ENCODE measurements at regions not wholly inside any gene's neighbourhood (a gene's known extent, or its start where the extent isn't known, plus 50 kb on each side); places are given as distances from the start of the nearest gene placed in this dataset.

DNA sequence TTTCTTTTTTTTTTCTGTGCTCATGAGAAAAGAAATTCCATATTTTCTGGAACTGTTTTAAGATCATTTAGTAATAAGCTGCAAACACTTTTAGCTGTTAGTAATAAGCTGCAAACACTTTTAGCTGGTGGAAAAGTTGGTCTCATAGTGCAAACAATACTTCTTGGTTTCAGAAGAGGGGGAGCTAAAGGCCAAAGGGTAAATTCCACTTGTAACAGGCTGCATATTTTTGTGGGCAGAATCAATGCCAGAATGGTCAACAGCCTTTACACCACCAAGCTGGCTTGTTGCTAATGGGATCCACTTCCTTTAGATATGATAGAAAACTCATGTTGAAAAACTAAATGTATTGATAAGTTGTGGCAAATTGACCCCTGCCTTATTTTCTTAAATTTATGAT lies 356.8 kb downstream of the NR4A2 start:
- TF ChIP-seq ZNF555 (tag by site-specific recombination; conservative IDR thresholded peaks at IDR 0.05) (no peak), ZNF274 (IDR thresholded peaks at IDR 0.05; ENCODE audit: low read length) (no peak), ZNF274 (tag by site-specific recombination; IDR thresholded peaks at IDR 0.05; ENCODE audit: borderline replicate concordance) (no peak), YY1 (tag by site-specific recombination; IDR thresholded peaks at IDR 0.05) (no peak), ZNF239 (tag by site-specific recombination; IDR thresholded peaks at IDR 0.05) (no peak), ZBTB48 (tag by site-specific recombination; IDR thresholded peaks at IDR 0.05) (no peak), SP3 (tag by site-specific recombination; IDR thresholded peaks at IDR 0.05) (no peak), TCF7L2 (IDR thresholded peaks at IDR 0.05; ENCODE audit: borderline replicate concordance, low read depth, low read length) (no peak)
- TF ChIP-seq, protein P1, sequence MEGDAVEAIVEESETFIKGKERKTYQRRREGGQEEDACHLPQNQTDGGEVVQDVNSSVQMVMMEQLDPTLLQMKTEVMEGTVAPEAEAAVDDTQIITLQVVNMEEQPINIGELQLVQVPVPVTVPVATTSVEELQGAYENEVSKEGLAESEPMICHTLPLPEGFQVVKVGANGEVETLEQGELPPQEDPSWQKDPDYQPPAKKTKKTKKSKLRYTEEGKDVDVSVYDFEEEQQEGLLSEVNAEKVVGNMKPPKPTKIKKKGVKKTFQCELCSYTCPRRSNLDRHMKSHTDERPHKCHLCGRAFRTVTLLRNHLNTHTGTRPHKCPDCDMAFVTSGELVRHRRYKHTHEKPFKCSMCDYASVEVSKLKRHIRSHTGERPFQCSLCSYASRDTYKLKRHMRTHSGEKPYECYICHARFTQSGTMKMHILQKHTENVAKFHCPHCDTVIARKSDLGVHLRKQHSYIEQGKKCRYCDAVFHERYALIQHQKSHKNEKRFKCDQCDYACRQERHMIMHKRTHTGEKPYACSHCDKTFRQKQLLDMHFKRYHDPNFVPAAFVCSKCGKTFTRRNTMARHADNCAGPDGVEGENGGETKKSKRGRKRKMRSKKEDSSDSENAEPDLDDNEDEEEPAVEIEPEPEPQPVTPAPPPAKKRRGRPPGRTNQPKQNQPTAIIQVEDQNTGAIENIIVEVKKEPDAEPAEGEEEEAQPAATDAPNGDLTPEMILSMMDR (tag by site-specific recombination; IDR thresholded peaks at IDR 0.05): no peak
- TF ChIP-seq, protein P2, sequence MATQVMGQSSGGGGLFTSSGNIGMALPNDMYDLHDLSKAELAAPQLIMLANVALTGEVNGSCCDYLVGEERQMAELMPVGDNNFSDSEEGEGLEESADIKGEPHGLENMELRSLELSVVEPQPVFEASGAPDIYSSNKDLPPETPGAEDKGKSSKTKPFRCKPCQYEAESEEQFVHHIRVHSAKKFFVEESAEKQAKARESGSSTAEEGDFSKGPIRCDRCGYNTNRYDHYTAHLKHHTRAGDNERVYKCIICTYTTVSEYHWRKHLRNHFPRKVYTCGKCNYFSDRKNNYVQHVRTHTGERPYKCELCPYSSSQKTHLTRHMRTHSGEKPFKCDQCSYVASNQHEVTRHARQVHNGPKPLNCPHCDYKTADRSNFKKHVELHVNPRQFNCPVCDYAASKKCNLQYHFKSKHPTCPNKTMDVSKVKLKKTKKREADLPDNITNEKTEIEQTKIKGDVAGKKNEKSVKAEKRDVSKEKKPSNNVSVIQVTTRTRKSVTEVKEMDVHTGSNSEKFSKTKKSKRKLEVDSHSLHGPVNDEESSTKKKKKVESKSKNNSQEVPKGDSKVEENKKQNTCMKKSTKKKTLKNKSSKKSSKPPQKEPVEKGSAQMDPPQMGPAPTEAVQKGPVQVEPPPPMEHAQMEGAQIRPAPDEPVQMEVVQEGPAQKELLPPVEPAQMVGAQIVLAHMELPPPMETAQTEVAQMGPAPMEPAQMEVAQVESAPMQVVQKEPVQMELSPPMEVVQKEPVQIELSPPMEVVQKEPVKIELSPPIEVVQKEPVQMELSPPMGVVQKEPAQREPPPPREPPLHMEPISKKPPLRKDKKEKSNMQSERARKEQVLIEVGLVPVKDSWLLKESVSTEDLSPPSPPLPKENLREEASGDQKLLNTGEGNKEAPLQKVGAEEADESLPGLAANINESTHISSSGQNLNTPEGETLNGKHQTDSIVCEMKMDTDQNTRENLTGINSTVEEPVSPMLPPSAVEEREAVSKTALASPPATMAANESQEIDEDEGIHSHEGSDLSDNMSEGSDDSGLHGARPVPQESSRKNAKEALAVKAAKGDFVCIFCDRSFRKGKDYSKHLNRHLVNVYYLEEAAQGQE (tag by site-specific recombination; IDR thresholded peaks at IDR 0.05): no peak
- TF ChIP-seq, protein P3, sequence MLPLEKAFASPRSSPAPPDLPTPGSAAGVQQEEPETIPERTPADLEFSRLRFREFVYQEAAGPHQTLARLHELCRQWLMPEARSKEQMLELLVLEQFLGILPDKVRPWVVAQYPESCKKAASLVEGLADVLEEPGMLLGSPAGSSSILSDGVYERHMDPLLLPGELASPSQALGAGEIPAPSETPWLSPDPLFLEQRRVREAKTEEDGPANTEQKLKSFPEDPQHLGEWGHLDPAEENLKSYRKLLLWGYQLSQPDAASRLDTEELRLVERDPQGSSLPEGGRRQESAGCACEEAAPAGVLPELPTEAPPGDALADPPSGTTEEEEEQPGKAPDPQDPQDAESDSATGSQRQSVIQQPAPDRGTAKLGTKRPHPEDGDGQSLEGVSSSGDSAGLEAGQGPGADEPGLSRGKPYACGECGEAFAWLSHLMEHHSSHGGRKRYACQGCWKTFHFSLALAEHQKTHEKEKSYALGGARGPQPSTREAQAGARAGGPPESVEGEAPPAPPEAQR (tag by site-specific recombination; IDR thresholded peaks at IDR 0.05): no peak
